GM18873 (cell line): ENCODE measurements at regions not wholly inside any gene's neighbourhood (a gene's known extent, or its start where the extent isn't known, plus 50 kb on each side); places are given as distances from the start of the nearest gene placed in this dataset.

Experiments
- ATAC-seq: cut with Tn5 transposase; IDR thresholded peaks from one replicate; pipeline ENCODE4 v1.9.1; 2021; ENCODE audit warnings: mild to moderate bottlenecking, moderate library complexity, moderate number of reproducible peaks; ENCODE audit not compliant: unreplicated experiment, low FRiP score

- no peak for ATAC-seq
These were observed 120.6 kb upstream of the MEF2C start for GRCh38 chr5:89003563-89004036.

- no peak for ATAC-seq
These were observed 116.9 kb upstream of the MEF2C start for GRCh38 chr5:88999853-89000252.

DNA sequence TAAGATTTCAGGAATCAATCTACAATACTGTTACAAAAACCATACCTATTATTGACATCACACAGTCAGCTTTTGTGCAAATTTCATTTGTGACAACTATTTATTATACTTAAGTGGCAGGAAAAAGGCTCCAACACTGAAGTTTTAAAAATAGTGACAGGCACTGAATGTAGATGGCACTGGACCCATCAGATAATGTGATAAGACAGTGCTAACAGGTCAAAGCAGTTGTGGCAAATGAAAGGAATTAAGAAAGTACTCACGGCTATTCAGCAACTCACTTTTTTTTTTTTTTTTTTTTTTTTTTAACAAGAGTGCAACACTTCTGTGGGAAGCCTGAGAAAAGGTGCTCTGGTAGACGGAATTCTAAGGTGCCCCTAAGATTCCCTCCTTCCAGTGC, 115.0 kb upstream of the MEF2C start:
- no peak for ATAC-seq

DNA sequence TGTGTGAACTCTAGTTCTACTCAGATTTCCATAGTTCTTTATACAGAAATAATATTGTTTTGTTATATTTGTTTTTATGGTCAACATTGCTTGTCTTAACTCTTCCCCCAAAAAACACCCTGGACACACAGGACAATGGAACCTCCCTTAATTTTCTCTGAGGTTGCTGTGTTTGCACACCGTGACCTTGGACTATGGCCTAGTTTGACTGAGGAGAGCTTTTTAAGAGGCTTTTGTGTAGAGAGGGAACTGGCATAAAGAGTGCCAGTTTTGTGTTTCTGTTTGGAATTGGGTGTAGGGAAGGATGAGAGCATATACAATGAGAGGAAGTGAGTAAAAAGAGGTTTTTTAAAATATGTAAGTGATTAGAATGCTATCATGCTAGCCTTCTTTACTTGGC, 101.1 kb upstream of the MEF2C start:
- ATAC-seq, result no peak

GRCh38 chr5:88979726-88980125, 96.7 kb upstream of the MEF2C start:
- no peak for ATAC-seq

DNA sequence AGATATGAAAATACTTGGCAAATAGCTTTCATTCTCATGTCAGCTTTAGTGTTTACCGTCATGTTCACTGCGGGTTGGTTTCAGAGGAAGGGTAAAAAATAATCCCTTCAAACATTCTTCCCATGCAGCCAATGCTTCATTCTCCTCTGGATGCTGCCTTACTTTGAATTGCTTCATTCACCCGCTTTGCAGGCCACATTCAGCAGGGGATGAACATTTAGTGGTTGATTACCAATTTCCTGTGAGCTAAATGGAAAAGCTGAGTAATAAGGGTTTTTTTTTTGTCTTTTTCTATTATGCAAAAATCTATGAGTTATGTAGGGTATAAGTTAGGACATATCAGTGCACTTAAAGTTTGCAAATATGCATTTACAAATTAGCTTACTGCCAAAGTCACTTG, 96.3 kb upstream of the MEF2C start:
- peak; percentile 57 for ATAC-seq

DNA sequence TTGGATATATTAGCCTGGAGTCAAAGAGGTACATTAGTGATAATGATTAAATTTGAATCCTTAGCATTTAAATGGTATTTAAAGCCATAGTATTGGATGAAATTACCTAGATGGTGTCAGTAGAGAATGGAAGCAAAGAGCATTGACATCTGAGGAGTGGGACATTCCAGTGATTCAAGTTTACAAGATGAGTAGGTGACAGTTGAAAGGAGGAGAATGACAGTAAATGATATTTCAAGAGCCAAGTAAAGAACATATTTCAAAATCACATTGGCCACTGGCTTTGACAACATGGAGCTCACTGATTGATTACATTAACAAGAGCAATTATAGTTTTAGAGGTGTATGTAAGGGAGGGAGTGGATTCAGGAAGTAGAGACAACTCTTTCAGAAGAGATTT, 93.9 kb upstream of the MEF2C start:
- no peak for ATAC-seq

GRCh38 chr5:88967633-88968585, 84.9 kb upstream of the MEF2C start:
- peak; percentile 72 for ATAC-seq

- no peak for ATAC-seq
These were observed 81.8 kb upstream of the MEF2C start for GRCh38 chr5:88964831-88965230.

DNA sequence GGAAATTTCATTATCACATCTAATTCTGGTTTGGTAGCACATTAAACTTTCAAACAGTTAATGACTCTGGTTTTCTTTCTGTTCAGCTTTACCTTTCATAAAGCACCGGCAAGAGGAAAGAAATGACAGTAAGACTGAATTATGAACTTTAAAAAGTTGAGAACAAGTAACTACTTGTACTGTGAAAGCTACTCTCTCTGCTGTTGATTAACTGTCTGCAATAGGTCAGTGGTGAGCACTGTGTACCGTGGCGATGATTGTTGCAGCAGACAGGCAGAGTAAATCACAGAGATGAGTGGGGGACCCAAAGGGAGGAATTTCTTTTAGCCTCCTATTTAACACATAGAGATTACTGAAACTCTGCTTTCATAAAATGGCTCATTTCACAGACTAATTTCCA, 74.0 kb upstream of the MEF2C start:
- no peak for ATAC-seq

- ATAC-seq, result no peak
These were observed 73.4 kb upstream of the MEF2C start for GRCh38 chr5:88956416-88956815.

- ATAC-seq, result no peak
These were observed 72.4 kb upstream of the MEF2C start for GRCh38 chr5:88955403-88955802.

DNA sequence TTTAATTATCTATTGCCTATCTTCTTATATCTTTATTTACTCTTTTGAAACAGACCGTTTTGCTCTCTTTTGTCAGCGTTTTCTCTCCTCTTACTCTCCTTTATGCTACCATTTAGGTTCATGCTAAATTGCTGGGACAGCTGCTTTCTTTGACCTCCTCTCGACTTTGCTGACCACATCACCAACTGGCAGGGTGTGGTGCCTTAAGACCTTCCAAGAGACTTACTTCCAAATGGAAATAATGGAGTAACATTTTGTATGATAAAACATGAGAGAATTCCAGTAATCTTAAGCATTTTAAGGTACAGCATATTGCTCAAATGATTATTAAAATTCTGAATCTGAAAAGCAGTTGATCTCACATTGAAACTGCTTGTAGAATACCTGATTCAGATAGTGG, 71.5 kb upstream of the MEF2C start:
- no peak for ATAC-seq

DNA sequence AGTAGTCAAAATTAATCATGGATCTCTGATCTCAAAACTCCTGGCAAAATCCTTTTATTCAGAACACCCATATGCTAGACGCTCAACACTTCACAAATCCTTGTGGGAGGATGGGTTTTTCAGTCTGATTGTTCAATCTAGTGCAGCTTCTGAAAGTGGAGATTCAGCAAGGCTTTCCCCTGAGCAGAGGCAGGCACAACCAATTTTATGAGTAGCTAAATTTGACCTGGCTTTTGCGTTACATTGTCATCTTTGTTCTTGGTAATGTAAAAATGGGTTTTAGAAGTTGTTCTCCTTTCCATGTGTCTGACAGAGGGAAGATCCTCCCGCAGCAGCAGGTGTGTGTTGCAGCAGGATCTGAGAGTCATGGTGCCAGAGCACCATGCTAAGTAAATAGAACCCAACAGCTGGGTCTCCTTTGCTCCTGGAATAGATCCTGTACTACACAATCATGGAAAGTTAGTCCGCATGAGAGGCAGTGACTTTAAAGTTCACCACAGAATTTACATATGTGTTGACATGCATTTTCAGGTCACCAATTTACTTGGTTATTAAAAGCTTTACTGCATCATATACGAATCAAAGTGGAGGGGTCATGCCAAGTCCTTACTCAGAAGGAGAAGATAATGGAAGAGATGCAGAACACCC, 70.1 kb upstream of the MEF2C start:
- peak; percentile 43 for ATAC-seq

- ATAC-seq, result no peak
These were observed 69.4 kb upstream of the MEF2C start for GRCh38 chr5:88952344-88952743.

- no peak for ATAC-seq
These were observed 68.5 kb upstream of the MEF2C start for GRCh38 chr5:88951457-88951856.

DNA sequence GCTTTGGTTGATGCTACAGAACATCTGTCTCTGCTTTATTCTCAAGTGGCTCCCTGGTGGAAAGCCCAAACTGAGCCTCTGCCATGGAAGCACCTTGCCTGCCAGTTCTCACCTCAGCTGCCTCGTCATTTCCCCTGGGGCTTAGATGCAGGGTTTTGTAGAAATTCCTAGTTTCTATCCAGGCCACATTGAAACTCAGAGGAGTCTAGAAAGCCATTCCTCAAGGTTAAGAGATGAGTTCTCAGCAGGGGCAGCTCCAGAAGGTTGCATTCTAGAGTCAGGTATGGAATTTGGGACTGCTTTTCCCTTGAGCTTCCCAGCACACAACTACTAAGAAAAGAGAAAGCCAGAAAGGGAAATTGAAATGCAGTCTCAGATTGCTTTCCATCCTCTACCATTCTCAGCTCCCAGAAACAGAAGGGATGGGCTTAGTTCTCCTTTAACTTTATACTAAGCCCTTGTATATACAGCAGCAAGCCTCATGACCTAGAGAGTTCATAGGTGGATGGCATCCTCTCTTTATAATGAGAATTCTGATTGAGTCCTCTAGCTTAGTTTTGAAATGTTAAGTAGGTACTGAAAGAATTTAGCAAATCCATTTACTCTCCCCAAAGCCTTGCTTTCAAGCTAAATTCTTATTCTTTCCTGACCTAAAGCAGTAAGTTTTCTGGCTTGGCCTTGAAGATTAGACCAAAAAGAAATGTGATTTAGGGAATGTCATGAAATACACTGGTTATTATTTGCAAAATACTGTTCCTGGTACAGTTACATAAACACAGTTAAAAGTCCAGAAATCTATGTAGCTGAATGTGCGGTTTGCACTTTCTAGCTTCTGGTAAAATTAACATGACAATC, 66.0 kb upstream of the MEF2C start:
- ATAC-seq, result no peak

- ATAC-seq, result no peak
These were observed 62.0 kb upstream of the MEF2C start for GRCh38 chr5:88944751-88945531.

DNA sequence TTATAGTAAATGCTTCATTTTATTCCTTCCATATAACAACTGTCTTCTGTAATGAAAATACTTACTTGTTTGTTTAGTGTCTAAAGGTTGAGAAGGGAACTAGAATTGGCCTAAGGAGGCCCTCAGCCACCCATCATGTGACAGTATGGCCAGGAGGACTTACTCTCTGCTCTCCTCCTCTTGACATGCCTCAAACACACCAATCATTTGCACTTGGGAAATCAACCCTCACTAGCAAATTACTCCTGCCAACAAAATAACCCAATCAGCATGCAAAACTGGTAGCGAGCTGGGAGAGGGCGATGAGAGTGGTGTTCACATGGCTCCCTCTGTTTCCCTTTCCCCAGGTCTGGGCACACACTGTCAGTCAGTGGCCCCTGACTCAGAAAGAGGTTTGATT, 58.6 kb upstream of the MEF2C start:
- ATAC-seq, result no peak

- peak; percentile 90 for ATAC-seq
These were observed 57.7 kb upstream of the MEF2C start for GRCh38 chr5:88940713-88941112.
